HG02870 (cell line): ENCODE measurements at regions not wholly inside any gene's neighbourhood (a gene's known extent, or its start where the extent isn't known, plus 50 kb on each side); places are given as distances from the start of the nearest gene placed in this dataset.
"Not testable (repeated sequence)": the region's sequence is repeated elsewhere in the genome, so short reads cannot be mapped to it uniquely, and the experiment has no call there.

Source experiments
- ATAC-seq: cut with Tn5 transposase; IDR thresholded peaks from one replicate; pipeline ENCODE4 v1.9.1; 2021; ENCODE audit warnings: mild to moderate bottlenecking, moderate library complexity; ENCODE audit not compliant: unreplicated experiment

GRCh38 chr10:61612450-61612849, 50.3 kb upstream of the CABCOCO1 start:
- ATAC-seq, result no peak

- no peak for ATAC-seq
Measured at GRCh38 chr10:61612009-61612408, 50.7 kb upstream of the CABCOCO1 start.

GRCh38 chr10:61609701-61610100, 53.0 kb upstream of the CABCOCO1 start:
- no peak for ATAC-seq

- ATAC-seq, result no peak
Measured at GRCh38 chr10:61608255-61609033, 54.3 kb upstream of the CABCOCO1 start.

GRCh38 chr10:61606959-61607907, 55.5 kb upstream of the CABCOCO1 start:
- no peak for ATAC-seq

DNA sequence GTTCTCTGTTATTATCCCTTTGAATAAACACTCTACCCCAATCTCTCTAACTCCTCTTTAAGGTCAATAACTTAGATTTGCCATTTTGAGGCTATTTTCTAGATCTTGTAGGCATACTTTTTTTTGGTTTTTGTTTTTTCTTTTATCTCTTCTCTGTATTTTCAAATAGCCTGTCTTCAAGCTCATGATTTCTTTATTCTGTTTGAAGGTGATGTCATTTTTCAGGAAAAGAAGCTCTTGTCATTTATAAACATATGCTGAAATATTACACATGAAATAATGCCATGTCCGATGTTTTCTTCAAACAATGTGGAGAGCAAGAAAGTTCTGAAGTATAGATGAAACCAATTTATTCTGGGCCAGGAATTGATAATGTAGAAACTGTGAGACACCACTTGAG, 57.5 kb upstream of the CABCOCO1 start:
- ATAC-seq, result no peak

GRCh38 chr10:61600399-61600798, 62.3 kb upstream of the CABCOCO1 start:
- ATAC-seq, result no peak

- no peak for ATAC-seq
Measured at GRCh38 chr10:61594430-61594829, 68.3 kb upstream of the CABCOCO1 start.

- peak; percentile 56 for ATAC-seq
Measured at GRCh38 chr10:61592581-61592980, 70.1 kb upstream of the CABCOCO1 start.

DNA sequence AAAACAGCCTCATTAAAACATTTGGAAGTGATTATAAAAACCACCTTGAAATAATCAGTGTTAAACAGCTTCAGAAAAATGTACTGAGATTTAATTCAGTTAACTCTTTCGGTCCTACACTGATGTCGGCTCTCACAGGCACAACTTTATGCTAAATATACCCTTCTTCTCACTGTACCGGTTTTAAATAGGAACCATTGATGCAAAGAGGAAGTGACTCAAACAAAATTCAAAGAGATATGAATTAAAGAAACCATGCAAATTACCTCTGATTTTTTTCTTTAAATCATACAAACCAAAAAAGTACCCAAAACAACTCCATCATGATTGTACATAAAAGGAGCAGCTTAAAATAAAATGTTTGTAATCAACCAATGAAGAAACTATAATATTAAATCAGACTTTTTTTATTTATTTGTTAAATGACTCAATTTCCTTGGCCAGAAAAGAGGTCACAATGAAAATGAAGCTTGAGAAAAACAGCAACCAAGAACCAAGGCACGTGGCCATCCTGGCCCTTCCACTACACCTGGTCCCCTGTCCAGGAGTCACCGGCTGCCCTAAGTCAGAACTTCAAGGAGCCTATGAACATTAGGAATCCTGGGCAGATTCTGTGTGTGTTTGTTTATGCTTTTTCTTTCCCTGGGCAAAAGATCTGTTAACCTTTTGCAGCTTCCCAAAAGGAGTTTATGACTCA, 73.0 kb upstream of the CABCOCO1 start:
- ATAC-seq, result no peak

- no peak for ATAC-seq
Measured at GRCh38 chr10:61588770-61589211, 73.9 kb upstream of the CABCOCO1 start.

DNA sequence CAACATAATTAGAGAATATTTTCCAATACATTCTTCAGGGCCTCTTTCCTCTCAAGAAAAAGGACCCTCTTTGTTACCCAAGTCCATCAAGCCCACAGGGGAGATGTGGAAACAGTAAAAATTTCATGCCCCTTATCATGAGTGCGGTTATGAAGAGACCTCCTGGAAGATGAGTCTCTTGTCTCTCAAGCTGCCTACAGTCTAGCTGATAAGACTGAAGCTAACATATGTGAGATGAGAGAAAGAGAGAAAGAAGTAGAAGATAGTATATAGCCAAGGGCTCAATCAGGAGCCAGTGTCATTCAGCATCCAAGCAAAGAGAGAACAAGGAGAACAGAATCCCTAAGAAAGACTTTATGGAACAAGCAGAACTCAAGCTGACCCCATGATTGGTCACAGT, 75.9 kb upstream of the CABCOCO1 start:
- no peak for ATAC-seq

DNA sequence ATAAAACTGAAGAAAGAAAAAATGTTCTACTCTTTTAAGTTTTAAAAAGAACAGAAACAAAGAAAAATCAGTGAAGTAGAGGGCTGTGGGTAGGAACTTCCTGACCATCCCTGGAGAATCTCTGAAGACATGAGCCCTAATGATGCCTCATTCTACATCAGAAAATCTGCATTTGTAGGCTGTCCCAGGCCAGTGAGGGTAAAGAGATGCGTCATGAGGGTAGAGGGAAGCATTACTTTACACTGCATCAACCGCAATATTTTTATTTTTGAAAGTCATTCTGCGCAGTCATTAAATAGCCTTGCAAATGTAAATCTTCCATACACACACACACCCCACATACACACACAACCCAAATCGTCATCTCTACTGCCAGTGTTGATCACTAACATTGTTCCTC, 82.1 kb upstream of the CABCOCO1 start:
- ATAC-seq, result no peak

DNA sequence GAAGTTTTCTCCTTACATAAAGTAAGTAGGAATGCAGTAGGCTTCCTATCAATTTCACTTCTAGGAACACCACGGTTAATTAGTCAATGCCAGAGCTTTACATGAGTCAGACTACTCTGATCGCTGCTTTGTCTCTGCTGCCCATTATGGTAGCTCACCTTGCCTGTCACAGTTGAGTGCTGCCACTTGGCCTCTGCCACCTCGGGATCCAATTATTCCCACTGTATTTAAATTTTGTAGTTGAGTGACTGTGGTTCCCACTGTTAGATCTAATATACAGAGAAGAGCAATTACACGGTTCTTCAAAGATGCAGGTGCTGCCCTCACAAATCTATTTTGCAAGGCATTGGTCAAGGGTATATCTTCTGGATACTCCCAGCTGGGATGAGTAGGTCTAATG, 92.5 kb upstream of the CABCOCO1 start:
- ATAC-seq, result not testable (repeated sequence)

DNA sequence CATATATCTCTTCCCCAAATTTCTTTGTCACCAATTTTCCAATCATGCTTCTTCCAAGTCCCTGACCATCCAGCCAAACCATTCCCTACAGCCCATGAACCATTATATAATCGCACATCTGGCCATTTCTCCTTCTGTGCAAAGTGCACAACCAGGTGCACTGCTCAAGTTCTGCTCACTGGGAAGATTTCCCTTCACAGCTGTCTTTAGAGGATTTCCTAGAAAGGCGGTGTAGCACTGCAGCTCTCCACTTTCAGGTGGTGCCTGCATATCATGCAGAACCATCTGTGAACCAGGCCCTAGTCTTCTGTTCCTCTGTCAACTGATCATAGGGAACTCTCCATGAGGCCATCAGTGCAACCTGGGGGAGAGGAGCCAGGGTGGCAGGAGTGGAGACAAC, 95.0 kb upstream of the CABCOCO1 start:
- ATAC-seq, result no peak

- ATAC-seq, result no peak
Measured at GRCh38 chr10:61565819-61566560, 96.7 kb upstream of the CABCOCO1 start.

GRCh38 chr10:61564444-61564843, 98.3 kb upstream of the CABCOCO1 start:
- ATAC-seq, result no peak

GRCh38 chr10:61559615-61560014, 103.1 kb upstream of the CABCOCO1 start:
- no peak for ATAC-seq

- ATAC-seq, result no peak
Measured at GRCh38 chr10:61558188-61558587, 104.5 kb upstream of the CABCOCO1 start.

DNA sequence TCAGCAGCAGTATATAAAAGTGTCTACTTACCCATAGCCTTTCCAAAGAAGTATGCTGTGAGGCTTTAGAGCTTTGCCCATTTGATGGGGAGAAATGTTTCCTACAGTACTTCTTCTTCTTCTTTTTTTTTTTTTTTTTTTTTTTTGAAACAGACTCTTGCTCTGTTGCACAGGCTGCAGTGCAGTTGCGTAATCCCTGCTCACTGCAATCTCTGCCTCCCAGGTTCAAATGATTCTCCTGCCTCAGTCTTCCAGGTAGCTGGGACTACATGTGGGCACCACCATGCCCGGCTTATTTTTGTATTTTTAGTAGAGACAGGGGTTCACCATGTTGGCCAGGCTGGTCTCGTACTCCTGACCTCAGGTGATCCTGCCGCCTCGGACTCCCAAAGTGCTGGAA, 101.7 kb upstream of the TMEM26 start:
- no peak for ATAC-seq

DNA sequence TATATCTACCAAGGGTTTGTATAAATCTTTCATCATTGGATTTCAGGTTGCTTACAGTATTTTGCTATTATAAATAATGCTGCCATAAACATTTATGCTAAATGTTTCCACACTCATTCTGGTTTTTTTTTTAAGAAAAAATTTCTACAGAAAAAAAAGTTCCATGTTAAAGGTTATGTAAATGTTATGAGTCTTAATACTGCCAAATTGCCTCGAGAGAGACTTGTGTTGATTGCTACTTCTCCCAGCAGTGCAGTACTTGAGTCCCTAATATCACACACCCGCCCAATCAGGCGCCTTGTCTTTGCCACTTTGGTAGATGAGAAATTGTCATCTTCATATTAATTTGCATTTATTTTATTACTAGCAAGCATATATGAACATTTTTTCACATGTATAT, 96.7 kb upstream of the TMEM26 start:
- ATAC-seq, result no peak
